Transverse colon (tissue), 4 donors: ENCODE measurements at regions not wholly inside any gene's neighbourhood (a gene's known extent, or its start where the extent isn't known, plus 50 kb on each side); places are given as distances from the start of the nearest gene placed in this dataset.

Source experiments
- DNase-seq: peaks from one replicate; pipeline ENCODE4 v3.0.0-alpha.2; 2019
- H3K27ac ChIP-seq, 4 donors: fragments of 200-600 bp; sonication (generic); 2 replicates each; pipeline ENCODE4 v1.5.1; 2016 to 2018; ENCODE audit warnings: inconsistent platforms in 4 of 4
- H3K27me3 ChIP-seq: fragments of 200-600 bp; sonication (generic); 2 replicates; pipeline ENCODE4 v1.5.1; 2017; ENCODE audit warnings: inconsistent platforms
- H3K36me3 ChIP-seq, 4 donors: fragments of 200-600 bp; sonication (generic); 2 replicates each; pipeline ENCODE4 v1.5.1; 2017 to 2019; ENCODE audit warnings: inconsistent platforms in 4 of 4
- H3K4me1 ChIP-seq, 4 donors: fragments of 200-600 bp; sonication (generic); 2 replicates each; pipeline ENCODE4 v1.5.1; 2017 to 2020; ENCODE audit warnings: inconsistent platforms in 4 of 4
- H3K4me3 ChIP-seq, 4 donors: fragments of 200-600 bp; sonication (generic); 1 replicate in 1 of 4; 2 replicates in 3 of 4; pipeline versions ENCODE4 v1.5.1 to v1.6.1; 2017 to 2019; ENCODE audit warnings: inconsistent platforms in 4 of 4
- H3K9me3 ChIP-seq, 2 donors: fragments of 200-600 bp; sonication (generic); 2 replicates each; pipeline ENCODE4 v1.5.1; 2017 to 2019; ENCODE audit warnings: inconsistent platforms in 2 of 2
- EP300 ChIP-seq: sonication (generic); formaldehyde crosslinking; IDR thresholded peaks from one replicate; pipeline ENCODE4 v1.6.1; 2017; ENCODE audit warnings: antibody characterized with exemption, low read depth
- POLR2A ChIP-seq: fragments of 450-650 bp; IDR thresholded peaks from one replicate; pipeline ENCODE4 v1.6.1; 2016; ENCODE audit warnings: antibody characterized with exemption, mild to moderate bottlenecking, moderate library complexity
- POLR2AphosphoS5 ChIP-seq, 3 donors: sonication (generic); formaldehyde crosslinking; IDR thresholded peaks; one replicate each; pipeline ENCODE4 v1.6.1; 2016; ENCODE audit warnings: antibody characterized with exemption in 3 of 3
- WGBS, 2 donors: methylation state at CpG; one replicate each; pipeline ENCODE4 v1.1.5; 2018; ENCODE audit warnings: low coverage in 1 of 2; 5-methylcytosine and 5-hydroxymethylcytosine counted together
- in situ Hi-C, 4 donors: fragments of 200-750 bp; cut with MboI; loops; one replicate each; pipeline versions ENCODE4 v1.15.0 to v1.15.1; 2017; ENCODE audit warnings: low sequenced_read_pairs in 3 of 4, low pct_ligation_motif_present in 1 of 4, low pct_unique_long_range_greater_than_20kb in 1 of 4
- intact Hi-C: fragments of 100-400 bp; cut with DNase I; formaldehyde crosslinking; loops from one replicate; pipeline ENCODE4 v1.15.1; 2023; ENCODE audit warnings: low total_unique reads
- TF ChIP-seq, protein P1 (sequence below), 5 experiments: fragments of 200-600 bp in 3 of 5; fragments of 450-650 bp in 2 of 5; sonication (generic) in 3 of 5; IDR thresholded peaks; 1 replicate in 2 of 5; 2 replicates in 3 of 5; pipeline ENCODE4 v1.5.1; 2016 to 2017; ENCODE audit warnings: antibody characterized with exemption in 5 of 5, inconsistent platforms in 3 of 5, mild to moderate bottlenecking in 2 of 5, moderate library complexity in 1 of 5

GRCh38 chrX:69306063-69306404 lies 140.8 kb upstream of the PJA1 start:
- Histone ChIP-seq H3K27me3 (no peaks in the 10 kb centered on the region), H3K27ac (no peak overlapping the region), H3K9me3 (no peaks in the 10 kb centered on the region), H3K36me3 (no peaks in the 10 kb centered on the region), H3K4me3 (no peak overlapping the region), H3K4me1 (no peaks in the 10 kb centered on the region)
- intact Hi-C loops: no loop called here
- TF ChIP-seq POLR2AphosphoS5 (IDR thresholded peaks at IDR 0.05): no peak
- TF ChIP-seq, protein P1, sequence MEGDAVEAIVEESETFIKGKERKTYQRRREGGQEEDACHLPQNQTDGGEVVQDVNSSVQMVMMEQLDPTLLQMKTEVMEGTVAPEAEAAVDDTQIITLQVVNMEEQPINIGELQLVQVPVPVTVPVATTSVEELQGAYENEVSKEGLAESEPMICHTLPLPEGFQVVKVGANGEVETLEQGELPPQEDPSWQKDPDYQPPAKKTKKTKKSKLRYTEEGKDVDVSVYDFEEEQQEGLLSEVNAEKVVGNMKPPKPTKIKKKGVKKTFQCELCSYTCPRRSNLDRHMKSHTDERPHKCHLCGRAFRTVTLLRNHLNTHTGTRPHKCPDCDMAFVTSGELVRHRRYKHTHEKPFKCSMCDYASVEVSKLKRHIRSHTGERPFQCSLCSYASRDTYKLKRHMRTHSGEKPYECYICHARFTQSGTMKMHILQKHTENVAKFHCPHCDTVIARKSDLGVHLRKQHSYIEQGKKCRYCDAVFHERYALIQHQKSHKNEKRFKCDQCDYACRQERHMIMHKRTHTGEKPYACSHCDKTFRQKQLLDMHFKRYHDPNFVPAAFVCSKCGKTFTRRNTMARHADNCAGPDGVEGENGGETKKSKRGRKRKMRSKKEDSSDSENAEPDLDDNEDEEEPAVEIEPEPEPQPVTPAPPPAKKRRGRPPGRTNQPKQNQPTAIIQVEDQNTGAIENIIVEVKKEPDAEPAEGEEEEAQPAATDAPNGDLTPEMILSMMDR (IDR thresholded peaks at IDR 0.05): no peak
- TF ChIP-seq POLR2A: no peak
- no peak for TF ChIP-seq EP300
- DNase-seq: no peak
- in situ Hi-C loops: no loop called here
- 77% methylated on average over 7 of the region's 7 CpGs; no CpG with 5 or more reads in 1 of the 2 donors for WGBS, 2 donors

DNA sequence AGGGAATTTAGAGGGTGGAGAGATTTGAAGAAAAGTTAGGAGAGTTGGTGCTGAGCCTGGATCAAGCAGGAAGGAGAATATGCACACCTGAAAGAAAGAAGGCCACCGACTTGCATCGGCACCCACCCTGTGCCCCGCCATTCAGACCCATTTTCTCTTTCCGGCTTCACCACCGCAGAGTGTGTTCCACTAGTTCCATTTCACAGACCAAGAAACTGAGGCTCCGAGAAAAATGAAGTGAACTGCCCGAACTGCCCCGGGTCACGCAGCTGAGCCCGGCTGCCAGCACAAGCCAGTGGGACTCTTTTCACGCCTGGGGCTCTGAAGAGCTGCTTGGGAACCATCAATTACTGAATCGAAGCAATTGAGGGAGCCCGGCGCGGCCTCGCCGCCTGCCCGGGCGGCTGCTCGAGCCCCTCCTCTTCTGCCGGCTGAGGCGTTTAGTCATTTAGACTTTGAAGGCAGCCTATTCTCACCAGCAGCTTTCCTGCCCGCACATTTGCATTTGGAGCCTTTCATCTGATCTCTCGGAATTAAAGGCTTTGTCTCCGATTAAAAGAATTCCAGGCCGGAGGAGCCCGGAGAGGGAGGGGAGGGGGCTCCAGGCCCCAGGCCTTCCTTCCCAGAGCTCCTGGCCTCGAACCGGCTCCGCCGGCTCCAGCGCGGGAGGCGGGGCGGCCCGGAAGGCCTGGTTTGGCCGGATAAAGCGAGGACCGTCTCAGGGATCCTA lies 140.2 kb upstream of the PJA1 start:
- intact Hi-C loops: no loop called here
- WGBS, 2 donors: 70% methylated on average over 30 of the region's 39 CpGs; no CpG with 5 or more reads in 1 of the 2 donors

GRCh38 chrX:69303231-69303630 lies 138.0 kb upstream of the PJA1 start:
- H3K27me3 ChIP-seq: no peaks in the 10 kb centered on the region
- WGBS, 2 donors: 64% methylated on average over 1 of the region's 1 CpG; no CpG with 5 or more reads in 1 of the 2 donors
- no peak overlapping the region for H3K4me3 ChIP-seq
- no peaks in the 10 kb centered on the region for H3K36me3 ChIP-seq
- in situ Hi-C loops (no loop called here), intact Hi-C loops (no loop called here)
- no peak for DNase-seq
- no peak for TF ChIP-seq EP300
- TF ChIP-seq POLR2A: no peak
- TF ChIP-seq, protein P1 (IDR thresholded peaks at IDR 0.05): no peak
- no peak for TF ChIP-seq POLR2AphosphoS5 (IDR thresholded peaks at IDR 0.05)
- no peaks in the 10 kb centered on the region for H3K4me1 ChIP-seq
- no peak overlapping the region for H3K27ac ChIP-seq
- no peaks in the 10 kb centered on the region for H3K9me3 ChIP-seq

More for the DNA sequence above, 140.2 kb upstream of the PJA1 start:
- Histone ChIP-seq H3K36me3 (no peaks in the 10 kb centered on the region), H3K4me1 (no peaks in the 10 kb centered on the region), H3K4me3 (no peak overlapping the region), H3K27me3 (no peaks in the 10 kb centered on the region), H3K27ac (no peak overlapping the region), H3K9me3 (no peaks in the 10 kb centered on the region)
- no peak for TF ChIP-seq POLR2AphosphoS5 (IDR thresholded peaks at IDR 0.05)
- TF ChIP-seq POLR2A: no peak
- TF ChIP-seq EP300: no peak
- TF ChIP-seq, protein P1 (IDR thresholded peaks at IDR 0.05): no peak
- no peak for DNase-seq
- in situ Hi-C loops: no loop called here

DNA sequence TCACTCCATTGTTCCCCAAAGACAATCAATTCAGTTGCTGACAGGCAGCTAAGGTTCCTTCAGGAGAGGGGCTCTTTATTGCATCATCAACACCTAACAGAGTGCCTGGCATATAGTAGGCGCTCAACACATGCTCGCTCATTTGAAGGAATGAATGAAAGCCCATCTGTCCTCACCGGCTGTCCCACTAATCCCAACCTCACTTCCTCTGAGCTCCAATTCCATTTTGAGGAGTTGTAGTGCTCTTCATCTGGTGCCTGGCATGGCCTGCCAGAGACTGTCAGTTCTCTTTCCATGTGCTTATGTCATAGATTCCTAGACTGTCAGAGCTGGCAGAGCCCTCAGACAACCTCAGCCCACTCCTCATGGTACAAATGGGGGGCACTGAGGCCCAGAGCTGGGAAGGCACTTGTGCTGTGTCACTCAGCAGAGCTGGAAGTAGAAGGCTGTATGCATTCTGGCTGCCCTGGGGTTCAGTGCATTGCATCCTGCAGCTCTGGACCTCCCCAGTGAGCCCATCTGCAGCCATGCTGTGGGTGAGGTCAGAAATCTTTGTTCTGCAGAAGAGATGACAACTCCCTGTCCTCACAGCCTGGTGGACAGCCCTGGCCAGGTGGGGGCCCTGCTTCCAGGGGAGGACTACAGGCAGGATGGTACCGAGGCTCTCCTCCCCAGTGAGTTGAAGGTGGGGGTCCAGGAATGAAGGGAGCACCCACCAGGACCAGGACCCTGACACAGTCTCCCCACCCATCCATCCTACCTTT lies 134.9 kb upstream of the PJA1 start:
- intact Hi-C loops (no loop called here), in situ Hi-C loops (loop anchor here in 1 of 4 donors (25.0 kb wide), 1 partner anchor 788 kb away; no protein-coding TSS in a partner anchor)
- Histone ChIP-seq H3K36me3 (no peaks in the 10 kb centered on the region), H3K27me3 (no peaks in the 10 kb centered on the region), H3K9me3 (no peaks in the 10 kb centered on the region), H3K4me1 (no peaks in the 10 kb centered on the region), H3K27ac (no peak overlapping the region), H3K4me3 (no peak overlapping the region)
- TF ChIP-seq, protein P1 (IDR thresholded peaks at IDR 0.05): no peak
- TF ChIP-seq POLR2A (no peak), EP300 (no peak)
- WGBS, 2 donors: 74% methylated on average over 4 of the region's 4 CpGs; no CpG with 5 or more reads in 1 of the 2 donors
- no peak for DNase-seq
